ENCODE measurements at regions not wholly inside any gene's neighbourhood (a gene's known extent, or its start where the extent isn't known, plus 50 kb on each side); places are given as distances from the start of the nearest gene placed in this dataset.

DNA sequence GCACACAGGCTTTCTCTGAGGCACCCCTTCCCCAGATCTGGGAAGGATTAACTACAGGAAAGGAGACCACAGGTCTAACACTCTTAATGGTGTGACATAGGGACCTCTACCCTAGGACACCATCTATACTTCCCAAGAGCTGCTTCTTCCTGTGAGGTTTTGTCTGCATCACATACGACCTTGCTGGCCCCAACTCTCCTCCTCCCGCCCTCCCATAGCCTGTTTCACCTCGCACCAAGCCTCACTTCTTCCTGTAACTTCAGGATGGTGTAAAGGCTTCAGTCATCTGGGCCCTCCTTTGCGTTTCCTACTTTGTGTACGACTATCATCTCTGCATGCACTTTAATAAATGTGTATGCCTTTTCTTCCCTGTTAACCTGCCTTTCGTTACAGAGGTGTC, 274.3 kb downstream of the KLF6 start:
- TF ChIP-seq, protein P1, sequence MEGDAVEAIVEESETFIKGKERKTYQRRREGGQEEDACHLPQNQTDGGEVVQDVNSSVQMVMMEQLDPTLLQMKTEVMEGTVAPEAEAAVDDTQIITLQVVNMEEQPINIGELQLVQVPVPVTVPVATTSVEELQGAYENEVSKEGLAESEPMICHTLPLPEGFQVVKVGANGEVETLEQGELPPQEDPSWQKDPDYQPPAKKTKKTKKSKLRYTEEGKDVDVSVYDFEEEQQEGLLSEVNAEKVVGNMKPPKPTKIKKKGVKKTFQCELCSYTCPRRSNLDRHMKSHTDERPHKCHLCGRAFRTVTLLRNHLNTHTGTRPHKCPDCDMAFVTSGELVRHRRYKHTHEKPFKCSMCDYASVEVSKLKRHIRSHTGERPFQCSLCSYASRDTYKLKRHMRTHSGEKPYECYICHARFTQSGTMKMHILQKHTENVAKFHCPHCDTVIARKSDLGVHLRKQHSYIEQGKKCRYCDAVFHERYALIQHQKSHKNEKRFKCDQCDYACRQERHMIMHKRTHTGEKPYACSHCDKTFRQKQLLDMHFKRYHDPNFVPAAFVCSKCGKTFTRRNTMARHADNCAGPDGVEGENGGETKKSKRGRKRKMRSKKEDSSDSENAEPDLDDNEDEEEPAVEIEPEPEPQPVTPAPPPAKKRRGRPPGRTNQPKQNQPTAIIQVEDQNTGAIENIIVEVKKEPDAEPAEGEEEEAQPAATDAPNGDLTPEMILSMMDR (conservative IDR thresholded peaks at IDR 0.05 in 1 of 2, IDR thresholded peaks at IDR 0.05 in 1 of 2; ENCODE audit: low read depth in 1 of 2, low read length in 2 of 2): no peak
- TF ChIP-seq EZH2 (IDR thresholded peaks at IDR 0.05; ENCODE audit: low read length, missing control alignments): no peak
